SU-DHL-6 (cell line): ENCODE measurements at regions not wholly inside any gene's neighbourhood (a gene's known extent, or its start where the extent isn't known, plus 50 kb on each side); places are given as distances from the start of the nearest gene placed in this dataset.

Experiments
- H2AFZ ChIP-seq: fragments of 200-600 bp; sonication (generic); 2 replicates; pipeline ENCODE4 v1.6.1; 2014; ENCODE audit warnings: low read depth, mild to moderate bottlenecking, moderate library complexity, mixed read lengths, antibody characterized with exemption, low read length; ENCODE audit not compliant: severe bottlenecking
- H3F3A ChIP-seq: fragments of 200-600 bp; shearing (Covaris generic); 2 replicates; pipeline ENCODE4 v1.6.0; 2016; ENCODE audit warnings: antibody characterized with exemption, mild to moderate bottlenecking; ENCODE audit not compliant: insufficient read depth
- H3K27ac ChIP-seq: fragments of 200-600 bp; sonication (generic); 2 replicates; pipeline ENCODE4 v1.5.1; 2016; ENCODE audit warnings: low read depth, mild to moderate bottlenecking, low read length, moderate library complexity, mixed read lengths
- H3K27me3 ChIP-seq: fragments of 200-600 bp; sonication (generic), shearing (Covaris generic); 2 replicates; pipeline ENCODE4 v1.6.0; 2014; ENCODE audit warnings: mild to moderate bottlenecking, low read length
- H3K36me3 ChIP-seq: fragments of 200-600 bp; sonication (generic); 2 replicates; pipeline ENCODE4 v1.6.1; 2014; ENCODE audit warnings: mild to moderate bottlenecking, low read length, mixed read lengths
- H3K4me2 ChIP-seq: fragments of 300-600, 200-600 bp; shearing (Covaris generic), sonication (generic); 2 replicates; pipeline ENCODE4 v1.6.0; 2014; ENCODE audit warnings: low read length, low read depth, mild to moderate bottlenecking; ENCODE audit not compliant: poor library complexity, severe bottlenecking
- H3K4me3 ChIP-seq: fragments of 200-600 bp; sonication (generic); 2 replicates; pipeline ENCODE4 v1.5.1; 2014; ENCODE audit warnings: antibody characterized with exemption, low read length, mild to moderate bottlenecking, mixed read lengths; ENCODE audit not compliant: insufficient read depth, poor library complexity, severe bottlenecking
- H3K79me2 ChIP-seq: fragments of 200-600 bp; sonication (generic); 2 replicates; pipeline ENCODE4 v1.6.1; 2014; ENCODE audit warnings: mild to moderate bottlenecking, low read length, moderate library complexity; ENCODE audit not compliant: insufficient read depth
- H3K9ac ChIP-seq: fragments of 200-600 bp; sonication (generic); 2 replicates; pipeline ENCODE4 v1.7.0; 2014; ENCODE audit warnings: mild to moderate bottlenecking, low read length
- H3K9me2 ChIP-seq: fragments of 200-600 bp; sonication (generic); replicated peaks from 2 replicates; pipeline ENCODE4 v1.6.1; 2014; ENCODE audit warnings: low read length; ENCODE audit not compliant: insufficient read depth
- H3K9me3 ChIP-seq: fragments of 200-600 bp; sonication (generic); 2 replicates; pipeline ENCODE4 v1.6.1; 2014; ENCODE audit warnings: low read length, mixed read lengths; ENCODE audit not compliant: insufficient read depth
- H4K20me1 ChIP-seq: fragments of 200-600 bp; sonication (generic); 2 replicates; pipeline ENCODE4 v1.6.1; 2014; ENCODE audit warnings: low read depth, mild to moderate bottlenecking, antibody characterized with exemption, low read length, moderate library complexity, mixed read lengths
- EZH2phosphoT487 ChIP-seq: fragments of 200-600 bp; sonication (generic), shearing (Covaris generic); conservative IDR thresholded peaks from 2 replicates; pipeline ENCODE4 v1.6.1; 2018; ENCODE audit warnings: mild to moderate bottlenecking, antibody characterized with exemption, low read length, moderate library complexity, mixed read lengths
- TF ChIP-seq, protein P1 (sequence below): fragments of 200-600 bp; sonication (generic); IDR thresholded peaks from one replicate; pipeline ENCODE4 v1.5.1; 2017; ENCODE audit warnings: antibody characterized with exemption, mild to moderate bottlenecking, low read length, moderate library complexity; ENCODE audit not compliant: insufficient read depth, poor library complexity, severe bottlenecking

DNA sequence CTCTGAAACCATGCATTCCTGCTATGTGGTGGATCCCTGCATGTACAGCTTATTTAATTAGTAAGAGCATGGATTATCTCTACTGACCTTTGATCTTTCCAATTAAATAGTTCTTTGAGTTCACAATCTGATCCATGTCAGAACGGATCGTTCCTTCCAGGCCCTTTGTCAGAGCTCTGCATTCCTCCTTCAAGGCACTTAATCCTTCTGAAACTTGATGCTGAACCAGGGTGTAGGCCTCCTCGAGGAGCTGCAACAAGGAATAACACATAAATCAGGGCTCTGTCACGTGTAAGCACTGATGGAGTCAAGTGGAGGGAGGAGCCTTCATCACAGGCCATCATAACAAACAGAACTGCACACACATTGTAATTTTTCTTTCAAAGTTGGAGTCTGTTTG, 68.4 kb upstream of the EDEM3 start:
- no peak overlapping the region for H2AFZ ChIP-seq
- H3K4me2 ChIP-seq, result no peak overlapping the region
- no peak overlapping the region for H3K9ac ChIP-seq
- no peak overlapping the region for H3K27ac ChIP-seq
- H3F3A ChIP-seq, result no peaks in the 10 kb centered on the region
- no peaks in the 10 kb centered on the region for H3K27me3 ChIP-seq
- no peaks in the 10 kb centered on the region for H3K9me3 ChIP-seq
- H3K79me2 ChIP-seq, result no peaks in the 10 kb centered on the region
- H3K9me2 ChIP-seq, result no peaks in the 10 kb centered on the region
- H4K20me1 ChIP-seq, result no peaks in the 10 kb centered on the region
- H3K36me3 ChIP-seq, result no peaks in the 10 kb centered on the region
- TF ChIP-seq EZH2phosphoT487, result no peak
- TF ChIP-seq, protein P1, sequence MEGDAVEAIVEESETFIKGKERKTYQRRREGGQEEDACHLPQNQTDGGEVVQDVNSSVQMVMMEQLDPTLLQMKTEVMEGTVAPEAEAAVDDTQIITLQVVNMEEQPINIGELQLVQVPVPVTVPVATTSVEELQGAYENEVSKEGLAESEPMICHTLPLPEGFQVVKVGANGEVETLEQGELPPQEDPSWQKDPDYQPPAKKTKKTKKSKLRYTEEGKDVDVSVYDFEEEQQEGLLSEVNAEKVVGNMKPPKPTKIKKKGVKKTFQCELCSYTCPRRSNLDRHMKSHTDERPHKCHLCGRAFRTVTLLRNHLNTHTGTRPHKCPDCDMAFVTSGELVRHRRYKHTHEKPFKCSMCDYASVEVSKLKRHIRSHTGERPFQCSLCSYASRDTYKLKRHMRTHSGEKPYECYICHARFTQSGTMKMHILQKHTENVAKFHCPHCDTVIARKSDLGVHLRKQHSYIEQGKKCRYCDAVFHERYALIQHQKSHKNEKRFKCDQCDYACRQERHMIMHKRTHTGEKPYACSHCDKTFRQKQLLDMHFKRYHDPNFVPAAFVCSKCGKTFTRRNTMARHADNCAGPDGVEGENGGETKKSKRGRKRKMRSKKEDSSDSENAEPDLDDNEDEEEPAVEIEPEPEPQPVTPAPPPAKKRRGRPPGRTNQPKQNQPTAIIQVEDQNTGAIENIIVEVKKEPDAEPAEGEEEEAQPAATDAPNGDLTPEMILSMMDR, result no peak
- no peak overlapping the region for H3K4me3 ChIP-seq

- Histone ChIP-seq H3F3A (no peaks in the 10 kb centered on the region), H3K27ac (no peak overlapping the region), H2AFZ (no peak overlapping the region), H4K20me1 (no peaks in the 10 kb centered on the region), H3K36me3 (no peaks in the 10 kb centered on the region), H3K9me3 (no peaks in the 10 kb centered on the region), H3K4me2 (no peak overlapping the region), H3K79me2 (no peaks in the 10 kb centered on the region), H3K9ac (no peak overlapping the region), H3K27me3 (no peaks in the 10 kb centered on the region), H3K9me2 (no peaks in the 10 kb centered on the region), H3K4me3 (no peak overlapping the region)
- TF ChIP-seq, protein P1, result no peak
- TF ChIP-seq EZH2phosphoT487, result no peak
Measured at GRCh38 chr1:184822267-184822666, 67.6 kb upstream of the EDEM3 start.

GRCh38 chr1:184821658-184822057, 67.0 kb upstream of the EDEM3 start:
- Histone ChIP-seq H3K4me2 (no peak overlapping the region), H3K9me3 (no peaks in the 10 kb centered on the region), H3K4me3 (no peak overlapping the region), H4K20me1 (no peaks in the 10 kb centered on the region), H3F3A (no peaks in the 10 kb centered on the region), H3K9ac (no peak overlapping the region), H3K36me3 (no peaks in the 10 kb centered on the region), H3K27me3 (no peaks in the 10 kb centered on the region), H2AFZ (no peak overlapping the region), H3K27ac (no peak overlapping the region), H3K79me2 (no peaks in the 10 kb centered on the region), H3K9me2 (no peaks in the 10 kb centered on the region)
- TF ChIP-seq, protein P1, result no peak
- TF ChIP-seq EZH2phosphoT487, result no peak

DNA sequence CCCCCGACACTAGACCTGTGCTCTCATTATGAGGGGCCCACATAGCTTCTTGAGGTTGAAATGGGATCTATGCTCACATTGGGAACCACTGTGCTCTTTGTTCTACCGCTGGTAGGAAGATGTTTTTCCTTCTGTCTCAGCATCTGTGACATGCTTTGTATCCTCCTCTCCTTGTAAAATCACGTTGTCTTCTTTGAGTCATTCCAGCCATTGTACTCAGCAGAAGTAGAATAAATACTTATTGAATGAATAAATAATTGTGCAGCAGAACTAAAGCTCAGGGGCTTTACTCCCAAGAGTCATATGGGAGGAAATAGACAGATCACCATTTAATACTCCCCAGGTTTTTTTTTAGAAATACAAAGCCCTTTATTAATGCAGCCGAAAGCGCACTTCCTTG, 66.3 kb upstream of the EDEM3 start:
- no peaks in the 10 kb centered on the region for H3K79me2 ChIP-seq
- H4K20me1 ChIP-seq, result no peaks in the 10 kb centered on the region
- H3K27me3 ChIP-seq, result no peaks in the 10 kb centered on the region
- no peaks in the 10 kb centered on the region for H3K9me3 ChIP-seq
- H3K4me2 ChIP-seq, result no peak overlapping the region
- no peak overlapping the region for H3K27ac ChIP-seq
- H3K36me3 ChIP-seq, result no peaks in the 10 kb centered on the region
- H3K9me2 ChIP-seq, result no peaks in the 10 kb centered on the region
- H3F3A ChIP-seq, result no peaks in the 10 kb centered on the region
- no peak overlapping the region for H3K4me3 ChIP-seq
- no peak for TF ChIP-seq EZH2phosphoT487
- TF ChIP-seq, protein P1, result no peak
- H2AFZ ChIP-seq, result no peak overlapping the region
- H3K9ac ChIP-seq, result no peak overlapping the region
